Choroid plexus epithelial cell (primary cell): ENCODE measurements at regions not wholly inside any gene's neighbourhood (a gene's known extent, or its start where the extent isn't known, plus 50 kb on each side); places are given as distances from the start of the nearest gene placed in this dataset.

Source experiments
- DNase-seq: peaks from one replicate; pipeline ENCODE4 v3.0.0-alpha.2; 2010; ENCODE audit warnings: low read depth
- H3K4me3 ChIP-seq: 2 replicates; pipeline ENCODE4 v1.5.1; 2011; ENCODE audit warnings: low read depth, mild to moderate bottlenecking, control low read depth, low read length, moderate library complexity
- TF ChIP-seq, protein P1 (sequence below): conservative IDR thresholded peaks from 2 replicates; pipeline ENCODE4 v1.5.1; 2011; ENCODE audit warnings: low read depth, mild to moderate bottlenecking, control low read depth, inconsistent platforms, low read length, moderate library complexity

DNA sequence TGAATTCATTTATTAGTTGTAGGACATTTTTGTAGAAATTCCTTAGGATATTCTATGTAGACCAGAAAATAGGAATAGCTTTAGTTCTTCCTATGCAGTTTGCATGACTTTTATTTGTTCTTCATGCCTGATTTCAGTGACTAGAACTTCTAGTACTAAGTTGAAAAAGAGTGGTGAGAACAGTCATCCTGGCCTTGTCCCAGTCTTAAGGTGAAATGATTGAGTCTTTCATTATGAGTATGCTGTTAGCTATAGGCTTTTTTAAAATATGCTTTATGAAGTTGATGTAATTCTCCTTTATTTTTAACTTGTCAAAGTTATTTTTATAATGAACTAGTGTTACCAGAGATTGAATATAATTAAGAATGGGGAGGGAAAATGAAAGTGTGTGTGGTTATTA is 690.1 kb upstream of the KLHL1 start:
- DNase-seq = no peak
- TF ChIP-seq, protein P1, sequence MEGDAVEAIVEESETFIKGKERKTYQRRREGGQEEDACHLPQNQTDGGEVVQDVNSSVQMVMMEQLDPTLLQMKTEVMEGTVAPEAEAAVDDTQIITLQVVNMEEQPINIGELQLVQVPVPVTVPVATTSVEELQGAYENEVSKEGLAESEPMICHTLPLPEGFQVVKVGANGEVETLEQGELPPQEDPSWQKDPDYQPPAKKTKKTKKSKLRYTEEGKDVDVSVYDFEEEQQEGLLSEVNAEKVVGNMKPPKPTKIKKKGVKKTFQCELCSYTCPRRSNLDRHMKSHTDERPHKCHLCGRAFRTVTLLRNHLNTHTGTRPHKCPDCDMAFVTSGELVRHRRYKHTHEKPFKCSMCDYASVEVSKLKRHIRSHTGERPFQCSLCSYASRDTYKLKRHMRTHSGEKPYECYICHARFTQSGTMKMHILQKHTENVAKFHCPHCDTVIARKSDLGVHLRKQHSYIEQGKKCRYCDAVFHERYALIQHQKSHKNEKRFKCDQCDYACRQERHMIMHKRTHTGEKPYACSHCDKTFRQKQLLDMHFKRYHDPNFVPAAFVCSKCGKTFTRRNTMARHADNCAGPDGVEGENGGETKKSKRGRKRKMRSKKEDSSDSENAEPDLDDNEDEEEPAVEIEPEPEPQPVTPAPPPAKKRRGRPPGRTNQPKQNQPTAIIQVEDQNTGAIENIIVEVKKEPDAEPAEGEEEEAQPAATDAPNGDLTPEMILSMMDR = no peak
- H3K4me3 ChIP-seq = no peak overlapping the region

DNA sequence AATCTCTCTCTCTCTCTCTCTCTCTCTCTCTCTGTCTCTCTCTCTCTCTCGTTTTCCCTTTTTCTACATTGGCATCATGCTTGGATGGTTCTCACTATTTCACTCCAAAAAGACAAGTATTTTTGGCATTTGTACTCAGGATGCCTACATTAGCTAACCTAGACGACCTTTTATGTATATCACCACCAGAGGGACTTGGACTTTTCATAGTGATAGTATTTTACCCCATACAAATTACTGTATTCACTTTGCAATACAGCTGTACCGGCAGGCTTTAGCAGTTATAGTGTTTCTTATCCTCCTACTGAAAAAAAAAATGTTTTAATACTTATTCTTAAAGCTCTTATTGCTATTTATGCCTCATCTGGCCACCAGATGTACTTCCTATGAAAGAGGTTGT is 687.2 kb upstream of the KLHL1 start:
- no peak overlapping the region for H3K4me3 ChIP-seq
- peak; percentile 9 for DNase-seq
- TF ChIP-seq, protein P1 = no peak

DNA sequence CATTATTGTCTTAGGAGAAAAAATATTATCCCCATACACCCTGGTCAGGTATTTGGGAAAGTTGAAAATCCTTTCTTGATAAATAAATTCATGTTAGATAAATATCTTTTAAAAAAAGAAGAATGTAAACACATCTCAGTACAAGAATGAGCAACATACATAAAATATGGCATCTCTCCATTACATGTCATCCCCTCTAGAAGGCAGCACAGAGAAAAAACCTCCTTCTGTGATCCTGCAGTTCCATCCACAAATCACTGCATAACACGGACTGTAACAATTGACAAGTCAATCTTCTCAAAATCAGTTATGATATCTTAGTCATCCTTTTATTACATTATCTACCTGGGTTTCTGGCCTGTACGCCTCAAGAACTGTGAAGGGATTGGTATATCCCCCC is 683.9 kb upstream of the KLHL1 start:
- no peak overlapping the region for H3K4me3 ChIP-seq
- no peak for DNase-seq
- TF ChIP-seq, protein P1 = peak; percentile 7

DNA sequence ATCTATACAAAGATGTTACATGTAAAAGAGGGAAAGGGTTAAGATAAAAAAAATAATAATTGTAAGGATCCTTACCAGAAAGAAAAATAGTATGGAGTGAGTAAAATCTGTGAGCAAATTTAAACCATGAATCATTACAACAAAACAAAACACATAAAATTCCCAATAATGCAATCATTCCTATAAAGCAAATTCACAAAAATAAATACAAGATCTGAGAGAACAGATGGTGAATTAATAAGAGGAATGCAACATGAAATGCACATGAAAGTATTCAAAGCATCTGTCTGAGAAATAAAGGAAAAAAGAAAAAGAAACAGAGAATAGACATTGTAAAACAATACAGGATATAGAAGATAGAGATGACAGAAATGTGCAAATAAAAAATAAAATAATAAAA is 681.5 kb upstream of the KLHL1 start:
- no peak overlapping the region for H3K4me3 ChIP-seq
- TF ChIP-seq, protein P1 = no peak
- DNase-seq = no peak

DNA sequence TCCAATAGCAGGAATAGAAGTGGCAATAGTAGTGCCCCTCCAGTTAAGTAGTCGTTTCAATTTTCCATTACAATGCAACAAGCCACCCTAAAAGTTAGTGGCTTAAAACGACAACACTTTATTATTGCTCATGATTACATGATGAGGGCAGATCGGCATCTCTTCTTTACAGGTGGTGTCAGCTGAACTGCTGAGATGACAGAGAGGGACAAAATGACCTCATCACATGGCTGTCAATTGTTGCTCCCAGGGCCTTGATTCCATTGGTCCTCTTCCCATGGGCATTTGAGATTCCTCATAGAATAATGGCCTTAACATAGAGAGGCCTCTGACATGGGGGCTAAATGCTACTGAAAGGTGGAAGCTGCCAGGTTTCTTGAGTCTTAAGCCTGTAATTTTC is 679.8 kb upstream of the KLHL1 start:
- TF ChIP-seq, protein P1 = no peak
- no peak overlapping the region for H3K4me3 ChIP-seq
- DNase-seq = no peak

DNA sequence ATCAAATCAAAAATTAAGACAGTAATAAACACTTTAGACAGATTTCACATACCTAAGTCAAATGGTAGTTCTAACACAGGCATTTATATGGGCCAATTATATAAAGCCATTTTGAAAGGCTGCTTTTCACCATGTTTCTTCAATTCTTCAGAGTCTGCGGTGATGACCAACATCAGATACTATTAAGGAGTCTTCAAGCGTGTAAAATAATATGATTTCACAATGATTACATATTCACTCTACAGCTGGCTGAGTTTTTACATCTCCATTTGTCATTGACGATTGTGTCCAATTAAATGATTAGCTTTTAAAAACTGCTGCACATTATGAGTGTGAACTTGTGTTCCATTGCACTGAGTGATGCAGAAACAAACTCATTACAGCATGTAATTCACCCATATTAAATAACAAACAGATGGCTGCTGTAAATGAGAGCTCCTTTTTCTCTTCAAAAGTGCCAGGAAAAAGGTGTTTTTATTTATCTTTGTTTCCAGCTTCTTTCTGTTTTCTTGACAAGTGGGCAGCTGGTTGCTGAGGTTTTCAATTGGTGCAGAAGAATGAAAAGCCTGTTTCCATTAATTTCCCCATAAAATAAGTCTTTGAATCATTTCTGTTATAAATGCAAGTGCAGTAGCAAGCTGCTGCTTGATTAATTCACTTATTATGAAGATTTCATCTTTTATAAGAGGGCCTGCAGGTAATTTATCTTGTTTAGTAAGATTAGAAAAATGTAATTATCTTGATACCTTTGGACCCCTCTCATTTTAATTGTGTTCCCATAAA is 676.1 kb upstream of the KLHL1 start:
- no peak overlapping the region for H3K4me3 ChIP-seq
- DNase-seq = no peak
- TF ChIP-seq, protein P1 = no peak

DNA sequence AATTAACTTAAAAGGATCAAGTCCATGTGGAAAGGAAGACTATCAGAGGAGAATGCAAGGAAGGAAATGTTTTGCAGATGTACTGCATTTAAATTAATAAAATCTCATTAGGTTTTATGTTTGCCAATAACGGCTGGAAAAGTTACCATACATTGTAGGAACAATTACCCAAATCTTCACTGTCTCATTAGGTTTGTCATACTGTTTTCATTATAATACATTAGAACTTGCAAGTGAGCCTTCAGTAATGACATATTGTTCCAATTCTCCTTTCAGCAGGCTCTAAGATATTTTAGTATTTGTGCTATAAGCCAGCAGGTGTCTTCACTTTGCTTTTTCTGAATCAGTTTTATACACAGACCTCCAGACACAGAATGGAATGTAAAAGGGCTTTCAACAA is 661.6 kb upstream of the KLHL1 start:
- H3K4me3 ChIP-seq = no peak overlapping the region
- no peak for DNase-seq
- TF ChIP-seq, protein P1 = no peak
